Transverse colon (tissue), 4 donors: ENCODE measurements at regions not wholly inside any gene's neighbourhood (a gene's known extent, or its start where the extent isn't known, plus 50 kb on each side); places are given as distances from the start of the nearest gene placed in this dataset.

Experiments
- DNase-seq: peaks from one replicate; pipeline ENCODE4 v3.0.0-alpha.2; 2019
- H3K27ac ChIP-seq, 4 donors: fragments of 200-600 bp; sonication (generic); 2 replicates each; pipeline ENCODE4 v1.5.1; 2016 to 2018; ENCODE audit warnings: inconsistent platforms in 4 of 4
- H3K27me3 ChIP-seq: fragments of 200-600 bp; sonication (generic); 2 replicates; pipeline ENCODE4 v1.5.1; 2017; ENCODE audit warnings: inconsistent platforms
- H3K36me3 ChIP-seq, 4 donors: fragments of 200-600 bp; sonication (generic); 2 replicates each; pipeline ENCODE4 v1.5.1; 2017 to 2019; ENCODE audit warnings: inconsistent platforms in 4 of 4
- H3K4me1 ChIP-seq, 4 donors: fragments of 200-600 bp; sonication (generic); 2 replicates each; pipeline ENCODE4 v1.5.1; 2017 to 2020; ENCODE audit warnings: inconsistent platforms in 4 of 4
- H3K4me3 ChIP-seq, 4 donors: fragments of 200-600 bp; sonication (generic); 1 replicate in 1 of 4; 2 replicates in 3 of 4; pipeline versions ENCODE4 v1.5.1 to v1.6.1; 2017 to 2019; ENCODE audit warnings: inconsistent platforms in 4 of 4
- H3K9me3 ChIP-seq, 2 donors: fragments of 200-600 bp; sonication (generic); 2 replicates each; pipeline ENCODE4 v1.5.1; 2017 to 2019; ENCODE audit warnings: inconsistent platforms in 2 of 2
- EP300 ChIP-seq: sonication (generic); formaldehyde crosslinking; IDR thresholded peaks from one replicate; pipeline ENCODE4 v1.6.1; 2017; ENCODE audit warnings: antibody characterized with exemption, low read depth
- POLR2A ChIP-seq: fragments of 450-650 bp; IDR thresholded peaks from one replicate; pipeline ENCODE4 v1.6.1; 2016; ENCODE audit warnings: antibody characterized with exemption, mild to moderate bottlenecking, moderate library complexity
- POLR2AphosphoS5 ChIP-seq, 3 donors: sonication (generic); formaldehyde crosslinking; IDR thresholded peaks; one replicate each; pipeline ENCODE4 v1.6.1; 2016; ENCODE audit warnings: antibody characterized with exemption in 3 of 3
- WGBS, 2 donors: methylation state at CpG; one replicate each; pipeline ENCODE4 v1.1.5; 2018; ENCODE audit warnings: low coverage in 1 of 2; 5-methylcytosine and 5-hydroxymethylcytosine counted together
- in situ Hi-C, 4 donors: fragments of 200-750 bp; cut with MboI; loops; one replicate each; pipeline versions ENCODE4 v1.15.0 to v1.15.1; 2017; ENCODE audit warnings: low sequenced_read_pairs in 3 of 4, low pct_ligation_motif_present in 1 of 4, low pct_unique_long_range_greater_than_20kb in 1 of 4
- intact Hi-C: fragments of 100-400 bp; cut with DNase I; formaldehyde crosslinking; loops from one replicate; pipeline ENCODE4 v1.15.1; 2023; ENCODE audit warnings: low total_unique reads
- TF ChIP-seq, protein P1 (sequence below), 5 experiments: fragments of 200-600 bp in 3 of 5; fragments of 450-650 bp in 2 of 5; sonication (generic) in 3 of 5; IDR thresholded peaks; 1 replicate in 2 of 5; 2 replicates in 3 of 5; pipeline ENCODE4 v1.5.1; 2016 to 2017; ENCODE audit warnings: antibody characterized with exemption in 5 of 5, inconsistent platforms in 3 of 5, mild to moderate bottlenecking in 2 of 5, moderate library complexity in 1 of 5

- intact Hi-C loops = no loop called here
- Histone ChIP-seq H3K27ac (no peak overlapping the region), H3K36me3 (no peaks in the 10 kb centered on the region), H3K4me3 (no peak overlapping the region), H3K9me3 (no peaks in the 10 kb centered on the region), H3K4me1 (no peaks in the 10 kb centered on the region), H3K27me3 (no peaks in the 10 kb centered on the region)
- no peak for TF ChIP-seq POLR2A
- TF ChIP-seq EP300 = no peak
- no peak for TF ChIP-seq POLR2AphosphoS5 (IDR thresholded peaks at IDR 0.05)
- TF ChIP-seq, protein P1, sequence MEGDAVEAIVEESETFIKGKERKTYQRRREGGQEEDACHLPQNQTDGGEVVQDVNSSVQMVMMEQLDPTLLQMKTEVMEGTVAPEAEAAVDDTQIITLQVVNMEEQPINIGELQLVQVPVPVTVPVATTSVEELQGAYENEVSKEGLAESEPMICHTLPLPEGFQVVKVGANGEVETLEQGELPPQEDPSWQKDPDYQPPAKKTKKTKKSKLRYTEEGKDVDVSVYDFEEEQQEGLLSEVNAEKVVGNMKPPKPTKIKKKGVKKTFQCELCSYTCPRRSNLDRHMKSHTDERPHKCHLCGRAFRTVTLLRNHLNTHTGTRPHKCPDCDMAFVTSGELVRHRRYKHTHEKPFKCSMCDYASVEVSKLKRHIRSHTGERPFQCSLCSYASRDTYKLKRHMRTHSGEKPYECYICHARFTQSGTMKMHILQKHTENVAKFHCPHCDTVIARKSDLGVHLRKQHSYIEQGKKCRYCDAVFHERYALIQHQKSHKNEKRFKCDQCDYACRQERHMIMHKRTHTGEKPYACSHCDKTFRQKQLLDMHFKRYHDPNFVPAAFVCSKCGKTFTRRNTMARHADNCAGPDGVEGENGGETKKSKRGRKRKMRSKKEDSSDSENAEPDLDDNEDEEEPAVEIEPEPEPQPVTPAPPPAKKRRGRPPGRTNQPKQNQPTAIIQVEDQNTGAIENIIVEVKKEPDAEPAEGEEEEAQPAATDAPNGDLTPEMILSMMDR (IDR thresholded peaks at IDR 0.05) = no peak
- no peak for DNase-seq
- 95 to 100% methylated on average over 5 of the region's 5 CpGs for WGBS, 2 donors
- in situ Hi-C loops = no loop called here
Observed at GRCh38 chr7:81201188-81201587, 282.3 kb upstream of the SEMA3C start.

DNA sequence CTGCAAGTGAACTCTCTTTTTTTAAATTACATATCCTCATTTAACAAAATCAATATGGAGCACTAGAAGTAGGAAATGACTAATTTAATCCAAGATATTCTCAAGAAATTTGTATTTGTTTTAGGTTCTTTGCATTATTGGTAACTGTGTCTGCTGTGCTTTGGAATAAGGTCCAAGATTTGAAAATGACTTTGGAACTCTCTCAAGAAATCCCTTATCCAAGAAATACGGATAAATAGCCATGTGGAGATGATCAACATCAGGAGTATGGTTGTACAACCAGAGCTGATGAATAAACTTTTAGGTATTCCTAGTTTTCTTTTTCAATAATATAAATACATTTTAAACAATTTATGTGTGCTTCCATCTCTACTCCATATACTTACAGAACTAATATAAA is 279.9 kb upstream of the SEMA3C start:
- 63 to 66% methylated on average over 1 of the region's 1 CpG for WGBS, 2 donors
- in situ Hi-C loops = no loop called here
- H3K4me1 ChIP-seq = no peaks in the 10 kb centered on the region
- no peaks in the 10 kb centered on the region for H3K9me3 ChIP-seq
- no peak for DNase-seq
- H3K27me3 ChIP-seq = no peaks in the 10 kb centered on the region
- intact Hi-C loops = no loop called here
- no peak overlapping the region for H3K4me3 ChIP-seq
- H3K36me3 ChIP-seq = no peaks in the 10 kb centered on the region
- TF ChIP-seq, protein P1 (IDR thresholded peaks at IDR 0.05) = no peak
- TF ChIP-seq POLR2A (no peak), POLR2AphosphoS5 (IDR thresholded peaks at IDR 0.05) (no peak), EP300 (no peak)
- no peak overlapping the region for H3K27ac ChIP-seq

DNA sequence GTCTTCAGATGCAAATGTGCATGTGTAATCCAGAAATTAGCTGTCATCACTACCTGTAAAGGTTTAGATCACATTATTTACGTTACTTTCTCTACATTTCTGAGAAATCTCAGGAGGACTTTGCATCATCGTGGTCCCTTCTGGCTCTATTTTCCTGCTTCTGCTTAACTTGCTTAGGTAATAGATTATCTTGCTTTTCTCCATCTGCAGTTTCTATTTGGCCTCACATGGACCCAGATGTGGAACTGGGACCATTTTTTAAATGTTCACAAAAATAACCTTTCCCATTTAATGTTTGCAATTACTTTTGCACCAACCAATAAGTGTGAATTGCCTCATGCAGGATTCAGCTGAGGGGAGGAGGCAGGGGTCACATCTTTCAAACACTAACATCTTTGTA is 278.4 kb upstream of the SEMA3C start:
- 75 to 89% methylated on average over 2 of the region's 2 CpGs for WGBS, 2 donors

DNA sequence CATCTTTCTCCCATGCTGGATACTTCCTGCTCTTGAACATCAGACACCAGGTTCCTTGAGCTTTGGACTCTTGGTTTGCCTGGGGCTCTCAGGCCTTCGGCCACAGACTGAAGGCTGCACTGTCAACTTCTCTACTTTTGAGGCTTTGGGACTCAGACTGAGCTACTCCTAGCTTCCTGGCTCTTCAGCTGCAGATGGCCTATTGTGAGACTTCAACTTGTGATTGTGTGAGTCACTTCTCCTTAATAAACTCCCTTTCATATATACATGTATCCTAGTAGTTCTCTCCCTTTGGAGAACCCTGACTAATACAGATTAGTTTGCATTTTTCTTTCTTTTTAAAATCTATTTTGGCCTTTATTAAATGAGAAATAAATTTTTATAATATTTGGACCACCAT is 276.2 kb upstream of the SEMA3C start:
- no peak overlapping the region for H3K4me3 ChIP-seq
- H3K36me3 ChIP-seq = no peaks in the 10 kb centered on the region
- DNase-seq = no peak
- TF ChIP-seq, protein P1 (IDR thresholded peaks at IDR 0.05) = no peak
- TF ChIP-seq POLR2A = no peak
- no peak for TF ChIP-seq EP300
- no peak for TF ChIP-seq POLR2AphosphoS5 (IDR thresholded peaks at IDR 0.05)
- no peaks in the 10 kb centered on the region for H3K4me1 ChIP-seq
- intact Hi-C loops (no loop called here), in situ Hi-C loops (no loop called here)
- no peak overlapping the region for H3K27ac ChIP-seq
- no peaks in the 10 kb centered on the region for H3K27me3 ChIP-seq
- WGBS, 2 donors = 91% methylated on average over 1 of the region's 1 CpG; no CpG with 5 or more reads in 1 of the 2 donors
- H3K9me3 ChIP-seq = no peaks in the 10 kb centered on the region

More for the DNA sequence above, 278.4 kb upstream of the SEMA3C start:
- intact Hi-C loops (no loop called here), in situ Hi-C loops (no loop called here)
- TF ChIP-seq POLR2A (no peak), EP300 (no peak), POLR2AphosphoS5 (IDR thresholded peaks at IDR 0.05) (no peak)
- TF ChIP-seq, protein P1 (IDR thresholded peaks at IDR 0.05) = no peak
- no peaks in the 10 kb centered on the region for H3K4me1 ChIP-seq
- DNase-seq = no peak
- no peaks in the 10 kb centered on the region for H3K9me3 ChIP-seq
- H3K27ac ChIP-seq = no peak overlapping the region
- no peaks in the 10 kb centered on the region for H3K36me3 ChIP-seq
- H3K27me3 ChIP-seq = no peaks in the 10 kb centered on the region
- H3K4me3 ChIP-seq = no peak overlapping the region
